Medulla oblongata (tissue), 1 donor: ENCODE measurements at regions not wholly inside any gene's neighbourhood (a gene's known extent, or its start where the extent isn't known, plus 50 kb on each side); places are given as distances from the start of the nearest gene placed in this dataset.

Experiments used
- DNase-seq: peaks from one replicate; pipeline ENCODE4 v3.0.0-alpha.2; 2015; ENCODE audit errors: extremely low spot score

- DNase-seq = no peak
Measured at GRCh38 chr6:66838764-66839163, 1131.7 kb upstream of the EYS start.

GRCh38 chr6:66825539-66825938 lies 1118.5 kb upstream of the EYS start:
- DNase-seq = no peak

- no peak for DNase-seq
Measured at GRCh38 chr6:66814156-66814555, 1107.1 kb upstream of the EYS start.

GRCh38 chr6:66808771-66809170 lies 1101.7 kb upstream of the EYS start:
- no peak for DNase-seq

- no peak for DNase-seq
Measured at GRCh38 chr6:66796987-66797386, 1090.0 kb upstream of the EYS start.

GRCh38 chr6:66788579-66788978 lies 1081.6 kb upstream of the EYS start:
- DNase-seq = no peak

GRCh38 chr6:66772800-66773199 lies 1065.8 kb upstream of the EYS start:
- DNase-seq = no peak

GRCh38 chr6:66771626-66772025 lies 1064.6 kb upstream of the EYS start:
- no peak for DNase-seq

GRCh38 chr6:66751630-66752029 lies 1044.6 kb upstream of the EYS start:
- no peak for DNase-seq

GRCh38 chr6:66740346-66740745 lies 1033.3 kb upstream of the EYS start:
- DNase-seq = no peak

- no peak for DNase-seq
Measured at GRCh38 chr6:66735106-66735890, 1028.3 kb upstream of the EYS start.

GRCh38 chr6:66731310-66731709 lies 1024.3 kb upstream of the EYS start:
- no peak for DNase-seq

- no peak for DNase-seq
Measured at GRCh38 chr6:66725670-66726069, 1018.6 kb upstream of the EYS start.

- DNase-seq = no peak
Measured at GRCh38 chr6:66717801-66718200, 1010.8 kb upstream of the EYS start.

GRCh38 chr6:66699385-66699784 lies 992.4 kb upstream of the EYS start:
- DNase-seq = no peak

- no peak for DNase-seq
Measured at GRCh38 chr6:66689608-66690007, 982.6 kb upstream of the EYS start.

GRCh38 chr6:66687611-66688140 lies 980.6 kb upstream of the EYS start:
- DNase-seq = no peak

GRCh38 chr6:66675906-66676305 lies 968.9 kb upstream of the EYS start:
- no peak for DNase-seq

- no peak for DNase-seq
Measured at GRCh38 chr6:66664112-66664511, 957.1 kb upstream of the EYS start.

GRCh38 chr6:66662721-66663507 lies 955.9 kb upstream of the EYS start:
- no peak for DNase-seq

- DNase-seq = no peak
Measured at GRCh38 chr6:66662196-66662595, 955.2 kb upstream of the EYS start.

- DNase-seq = no peak
Measured at GRCh38 chr6:66655420-66655819, 948.4 kb upstream of the EYS start.

- no peak for DNase-seq
Measured at GRCh38 chr6:66638518-66638917, 931.5 kb upstream of the EYS start.
